Activated CD4-positive, alpha-beta T cell treated with anti-CD3 and anti-CD28 coated beads, Interleukin-2, amount 10 ng/mL, durations not matched to agents 7 days and 5 days (primary cell): ENCODE measurements at regions not wholly inside any gene's neighbourhood (a gene's known extent, or its start where the extent isn't known, plus 50 kb on each side); places are given as distances from the start of the nearest gene placed in this dataset.

Experiments
- CTCF ChIA-PET: fragments of 350-600 bp; sonication (Branson Sonifier 250); formaldehyde crosslinking; loops from one replicate; lab custom pipeline; 2021; ENCODE audit warnings: antibody characterized with exemption; lab: Charles Lee
- POLR2A ChIA-PET: fragments of 350-600 bp; sonication (Branson Sonifier 250); formaldehyde crosslinking; loops from one replicate; lab custom pipeline; 2021; ENCODE audit warnings: antibody characterized with exemption; lab: Charles Lee
- DNase-seq: peaks from one replicate; pipeline ENCODE4 v3.0.0-alpha.2; 2020
- H3K27ac Mint-ChIP-seq: one replicate; pipeline ENCODE4 v1.8.0; 2021; ENCODE audit warnings: mild to moderate bottlenecking, moderate library complexity, mixed read lengths
- H3K27me3 Mint-ChIP-seq: one replicate; pipeline ENCODE4 v1.8.0; 2021; ENCODE audit warnings: mixed read lengths
- H3K36me3 Mint-ChIP-seq: one replicate; pipeline ENCODE4 v1.8.0; 2021; ENCODE audit warnings: low read depth, mixed read lengths
- H3K4me1 Mint-ChIP-seq: one replicate; pipeline ENCODE4 v1.8.0; 2021; ENCODE audit warnings: mixed read lengths
- H3K4me3 Mint-ChIP-seq: one replicate; pipeline ENCODE4 v1.8.0; 2021; ENCODE audit warnings: mild to moderate bottlenecking, moderate library complexity, mixed read lengths
- H3K9me3 Mint-ChIP-seq: one replicate; pipeline ENCODE4 v1.8.0; 2021; ENCODE audit warnings: mixed read lengths

GRCh38 chrX:8913655-8914409, 112.6 kb upstream of the FAM9A start:
- CTCF ChIA-PET, result no interaction called here
- H3K9me3 Mint-ChIP-seq, result no peaks in the 10 kb centered on the region

GRCh38 chrX:8907688-8908087, 106.5 kb upstream of the FAM9A start:
- Mint-ChIP-seq H3K27ac (no peak overlapping the region), H3K9me3 (no peaks in the 10 kb centered on the region), H3K4me1 (no peaks in the 10 kb centered on the region), H3K4me3 (no peak overlapping the region), H3K27me3 (peaks cover 4% of the 10 kb centered on the region), H3K36me3 (no peaks in the 10 kb centered on the region)
- ChIA-PET POLR2A (no interaction called here), CTCF (no interaction called here)
- no peak for DNase-seq

More at GRCh38 chrX:8913655-8914409, 112.6 kb upstream of the FAM9A start:
- H3K27me3 Mint-ChIP-seq, result no peaks in the 10 kb centered on the region
- no peak overlapping the region for H3K4me3 Mint-ChIP-seq
- POLR2A ChIA-PET, result no interaction called here
- no peaks in the 10 kb centered on the region for H3K4me1 Mint-ChIP-seq
- no peak overlapping the region for H3K27ac Mint-ChIP-seq
- no peak for DNase-seq
- H3K36me3 Mint-ChIP-seq, result no peaks in the 10 kb centered on the region

GRCh38 chrX:8906299-8906938, 105.2 kb upstream of the FAM9A start:
- ChIA-PET POLR2A (no interaction called here), CTCF (interaction anchor here (0.6 kb wide), 1 partner anchor 722 kb away, joined by 3 read pairs; no protein-coding TSS in a partner anchor)
- Mint-ChIP-seq H3K27ac (no peak overlapping the region), H3K4me1 (no peaks in the 10 kb centered on the region), H3K36me3 (no peaks in the 10 kb centered on the region), H3K27me3 (peaks cover 4% of the 10 kb centered on the region), H3K9me3 (no peaks in the 10 kb centered on the region), H3K4me3 (no peak overlapping the region)
- no peak for DNase-seq

- no peak for DNase-seq
- Mint-ChIP-seq H3K27me3 (no peaks in the 10 kb centered on the region), H3K4me3 (no peak overlapping the region), H3K9me3 (no peaks in the 10 kb centered on the region), H3K4me1 (no peaks in the 10 kb centered on the region), H3K36me3 (no peaks in the 10 kb centered on the region), H3K27ac (no peak overlapping the region)
- ChIA-PET POLR2A (no interaction called here), CTCF (no interaction called here)
Measured at GRCh38 chrX:8897259-8897658, 96.1 kb upstream of the FAM9A start.

- H3K36me3 Mint-ChIP-seq, result no peaks in the 10 kb centered on the region
- no peaks in the 10 kb centered on the region for H3K4me1 Mint-ChIP-seq
- H3K9me3 Mint-ChIP-seq, result no peaks in the 10 kb centered on the region
- no peak overlapping the region for H3K4me3 Mint-ChIP-seq
- DNase-seq, result no peak
- H3K27ac Mint-ChIP-seq, result no peak overlapping the region
- CTCF ChIA-PET, result no interaction called here
- POLR2A ChIA-PET, result no interaction called here
- no peaks in the 10 kb centered on the region for H3K27me3 Mint-ChIP-seq
Measured at GRCh38 chrX:8890794-8891193, 89.6 kb upstream of the FAM9A start.

GRCh38 chrX:8887004-8887403, 85.8 kb upstream of the FAM9A start:
- POLR2A ChIA-PET, result no interaction called here
- Mint-ChIP-seq H3K4me3 (no peak overlapping the region), H3K9me3 (no peaks in the 10 kb centered on the region), H3K27ac (no peak overlapping the region), H3K4me1 (no peaks in the 10 kb centered on the region), H3K36me3 (no peaks in the 10 kb centered on the region), H3K27me3 (no peaks in the 10 kb centered on the region)
- DNase-seq, result no peak
- CTCF ChIA-PET, result interaction anchor here (0.6 to 1.0 kb wide), 3 partner anchors 14 to 1592 kb away, joined by 3 read pairs; no protein-coding TSS in a partner anchor

- Mint-ChIP-seq H3K4me3 (no peak overlapping the region), H3K36me3 (no peaks in the 10 kb centered on the region), H3K27me3 (no peaks in the 10 kb centered on the region), H3K4me1 (no peaks in the 10 kb centered on the region), H3K9me3 (no peaks in the 10 kb centered on the region), H3K27ac (no peak overlapping the region)
- ChIA-PET CTCF (interaction anchor here (0.6 kb wide), 1 partner anchor 103 kb away, joined by 3 read pairs; no protein-coding TSS in a partner anchor), POLR2A (no interaction called here)
- peak; percentile 7 for DNase-seq
Measured at GRCh38 chrX:8879750-8880149, 78.6 kb upstream of the FAM9A start.

GRCh38 chrX:8873956-8874355, 72.8 kb upstream of the FAM9A start:
- POLR2A ChIA-PET, result no interaction called here
- CTCF ChIA-PET, result no interaction called here
- no peak overlapping the region for H3K4me3 Mint-ChIP-seq
- no peaks in the 10 kb centered on the region for H3K4me1 Mint-ChIP-seq
- H3K27ac Mint-ChIP-seq, result no peak overlapping the region
- H3K36me3 Mint-ChIP-seq, result no peaks in the 10 kb centered on the region
- no peak for DNase-seq
- no peaks in the 10 kb centered on the region for H3K9me3 Mint-ChIP-seq
- H3K27me3 Mint-ChIP-seq, result peaks cover 4% of the 10 kb centered on the region

GRCh38 chrX:8873102-8873501, 71.9 kb upstream of the FAM9A start:
- POLR2A ChIA-PET, result no interaction called here
- Mint-ChIP-seq H3K4me3 (no peak overlapping the region), H3K9me3 (no peaks in the 10 kb centered on the region), H3K4me1 (no peaks in the 10 kb centered on the region), H3K36me3 (no peaks in the 10 kb centered on the region), H3K27me3 (peaks cover 6% of the 10 kb centered on the region), H3K27ac (no peak overlapping the region)
- DNase-seq, result no peak
- CTCF ChIA-PET, result no interaction called here

GRCh38 chrX:8870411-8870810, 69.2 kb upstream of the FAM9A start:
- ChIA-PET POLR2A (no interaction called here), CTCF (no interaction called here)
- H3K27me3 Mint-ChIP-seq, result peaks cover 8% of the 10 kb centered on the region
- H3K4me3 Mint-ChIP-seq, result no peak overlapping the region
- H3K36me3 Mint-ChIP-seq, result no peaks in the 10 kb centered on the region
- DNase-seq, result no peak
- H3K9me3 Mint-ChIP-seq, result no peaks in the 10 kb centered on the region
- H3K27ac Mint-ChIP-seq, result no peak overlapping the region
- no peaks in the 10 kb centered on the region for H3K4me1 Mint-ChIP-seq

- ChIA-PET POLR2A (no interaction called here), CTCF (no interaction called here)
- H3K36me3 Mint-ChIP-seq, result no peaks in the 10 kb centered on the region
- no peak overlapping the region for H3K4me3 Mint-ChIP-seq
- H3K27me3 Mint-ChIP-seq, result peaks cover 8% of the 10 kb centered on the region
- no peaks in the 10 kb centered on the region for H3K9me3 Mint-ChIP-seq
- no peak for DNase-seq
- no peak overlapping the region for H3K27ac Mint-ChIP-seq
- no peaks in the 10 kb centered on the region for H3K4me1 Mint-ChIP-seq
Measured at GRCh38 chrX:8869812-8870211, 68.6 kb upstream of the FAM9A start.

GRCh38 chrX:8868906-8869305, 67.7 kb upstream of the FAM9A start:
- Mint-ChIP-seq H3K9me3 (no peaks in the 10 kb centered on the region), H3K4me1 (no peaks in the 10 kb centered on the region), H3K27ac (no peak overlapping the region), H3K27me3 (peaks cover 8% of the 10 kb centered on the region), H3K4me3 (no peak overlapping the region), H3K36me3 (no peaks in the 10 kb centered on the region)
- POLR2A ChIA-PET, result no interaction called here
- no peak for DNase-seq
- CTCF ChIA-PET, result no interaction called here

GRCh38 chrX:8868070-8868773, 67.0 kb upstream of the FAM9A start:
- no peaks in the 10 kb centered on the region for H3K36me3 Mint-ChIP-seq
- H3K27ac Mint-ChIP-seq, result no peak overlapping the region
- POLR2A ChIA-PET, result no interaction called here
- H3K4me3 Mint-ChIP-seq, result no peak overlapping the region
- no peak for DNase-seq
- peaks cover 8% of the 10 kb centered on the region for H3K27me3 Mint-ChIP-seq
- H3K4me1 Mint-ChIP-seq, result no peaks in the 10 kb centered on the region
- H3K9me3 Mint-ChIP-seq, result no peaks in the 10 kb centered on the region
- CTCF ChIA-PET, result no interaction called here
